Hippocampal formation (tissue), 2 donors: ENCODE measurements at regions not wholly inside any gene's neighbourhood (a gene's known extent, or its start where the extent isn't known, plus 50 kb on each side); places are given as distances from the start of the nearest gene placed in this dataset.

Experiments
- DNase-seq, 2 donors: peaks; one replicate each; lab custom pipeline; 2025; lab: John Stamatoyannopoulos, UW

GRCh38 chr12:92032101-92032500 is 113.5 kb downstream of the BTG1 start:
- no peak for DNase-seq

- DNase-seq = no peak
Observed at GRCh38 chr12:92030618-92031017, 115.0 kb downstream of the BTG1 start.

- DNase-seq = no peak
Observed at GRCh38 chr12:92029902-92030586, 115.6 kb downstream of the BTG1 start.

- DNase-seq = no peak
Observed at GRCh38 chr12:92029136-92029535, 116.5 kb downstream of the BTG1 start.

GRCh38 chr12:92028441-92028709 is 117.3 kb downstream of the BTG1 start:
- no peak for DNase-seq

- peak in 1 of 2 donors; percentile 63 for DNase-seq
Observed at GRCh38 chr12:92027701-92028440, 117.8 kb downstream of the BTG1 start.

- DNase-seq = no peak
Observed at GRCh38 chr12:92027243-92027642, 118.4 kb downstream of the BTG1 start.

- no peak for DNase-seq
Observed at GRCh38 chr12:92025462-92026207, 120.0 kb downstream of the BTG1 start.

GRCh38 chr12:92022093-92022492 is 123.6 kb downstream of the BTG1 start:
- no peak for DNase-seq

GRCh38 chr12:92021666-92022035 is 124.0 kb downstream of the BTG1 start:
- no peak for DNase-seq

- DNase-seq = no peak
Observed at GRCh38 chr12:92020983-92021665, 124.5 kb downstream of the BTG1 start.

- DNase-seq = no peak
Observed at GRCh38 chr12:92019491-92020277, 126.0 kb downstream of the BTG1 start.

GRCh38 chr12:92012691-92013090 is 133.0 kb downstream of the BTG1 start:
- no peak for DNase-seq

GRCh38 chr12:92010853-92011701 is 134.6 kb downstream of the BTG1 start:
- DNase-seq = no peak

- DNase-seq = no peak
Observed at GRCh38 chr12:92010368-92010767, 135.3 kb downstream of the BTG1 start.

- no peak for DNase-seq
Observed at GRCh38 chr12:92008345-92008744, 137.3 kb downstream of the BTG1 start.

GRCh38 chr12:92007787-92008186 is 137.9 kb downstream of the BTG1 start:
- DNase-seq = no peak

GRCh38 chr12:92003701-92004100 is 141.9 kb downstream of the BTG1 start:
- DNase-seq = no peak

- DNase-seq = no peak
Observed at GRCh38 chr12:92002673-92003382, 142.8 kb downstream of the BTG1 start.

GRCh38 chr12:92002195-92002649 is 143.4 kb downstream of the BTG1 start:
- no peak for DNase-seq
